GM23338 (cell line): ENCODE measurements at regions not wholly inside any gene's neighbourhood (a gene's known extent, or its start where the extent isn't known, plus 50 kb on each side); places are given as distances from the start of the nearest gene placed in this dataset.

Experiments
- CREB1 ChIP-seq: fragments of 250-450 bp; sonication (Bioruptor Pico); IDR thresholded peaks from 2 replicates; pipeline ENCODE4 v1.5.0; 2020; ENCODE audit warnings: low read depth, mild to moderate bottlenecking, moderate library complexity
- CTCF ChIP-seq, 2 experiments: fragments of 200-600 bp in 1 of 2; sonication (generic) in 1 of 2; conservative IDR thresholded peaks; 2 replicates each; pipeline versions ENCODE4 v1.5.1 to v1.6.1; 2016 to 2017; ENCODE audit warnings: antibody characterized with exemption in 2 of 2, low read depth in 2 of 2, mild to moderate bottlenecking in 2 of 2, moderate library complexity in 1 of 2
- ETS1 ChIP-seq: IDR thresholded peaks from 2 replicates; pipeline ENCODE4 v1.6.1; 2016; ENCODE audit warnings: antibody characterized with exemption
- EZH2 ChIP-seq: fragments of 200-600 bp; sonication (generic); IDR thresholded peaks from one replicate; pipeline ENCODE4 v1.8.0; 2017; ENCODE audit warnings: antibody characterized with exemption, mild to moderate bottlenecking, low read depth; ENCODE audit not compliant: unreplicated experiment
- EZH2phosphoT487 ChIP-seq: fragments of 200-600 bp; sonication (generic); IDR thresholded peaks from one replicate; pipeline ENCODE4 v1.8.1; 2018; ENCODE audit warnings: antibody characterized with exemption; ENCODE audit not compliant: unreplicated experiment
- JUNB ChIP-seq: IDR thresholded peaks from one replicate; pipeline ENCODE4 v1.6.1; 2016; ENCODE audit warnings: antibody characterized with exemption; ENCODE audit not compliant: unreplicated experiment
- NANOG ChIP-seq: IDR thresholded peaks from 2 replicates; pipeline ENCODE4 v1.6.1; 2016; ENCODE audit warnings: antibody characterized with exemption, borderline replicate concordance
- POLR2AphosphoS5 ChIP-seq: IDR thresholded peaks from 2 replicates; pipeline ENCODE4 v1.6.1; 2016; ENCODE audit warnings: antibody characterized with exemption, low read depth
- REST ChIP-seq: IDR thresholded peaks from one replicate; pipeline ENCODE4 v1.6.1; 2018; ENCODE audit warnings: antibody characterized with exemption; ENCODE audit not compliant: unreplicated experiment
- ZNF114 ChIP-seq: fragments of 250-450 bp; sonication (Bioruptor Pico); IDR thresholded peaks from 2 replicates; pipeline ENCODE4 v1.5.0; 2020; ENCODE audit warnings: mild to moderate bottlenecking, moderate library complexity
- ZNF331 ChIP-seq: fragments of 250-450 bp; sonication (Bioruptor Pico); IDR thresholded peaks from 2 replicates; pipeline ENCODE4 v1.5.0; 2020; ENCODE audit warnings: low read depth, mild to moderate bottlenecking, moderate library complexity

- TF ChIP-seq CTCF (conservative IDR thresholded peaks at IDR 0.05; ENCODE audit: low read depth in 2 of 2) (no peak), POLR2AphosphoS5 (no peak), EZH2phosphoT487 (no peak), EZH2 (no peak), REST (no peak), CREB1 (CRISPR knock-in tag) (no peak), ZNF331 (CRISPR knock-in tag) (no peak), JUNB (no peak), ZNF114 (no peak), NANOG (no peak), ETS1 (no peak)
These were observed 226.0 kb downstream of the GAS1 start for GRCh38 chr9:86721226-86721781.
